ENCODE measurements at regions not wholly inside any gene's neighbourhood (a gene's known extent, or its start where the extent isn't known, plus 50 kb on each side); places are given as distances from the start of the nearest gene placed in this dataset.

DNA sequence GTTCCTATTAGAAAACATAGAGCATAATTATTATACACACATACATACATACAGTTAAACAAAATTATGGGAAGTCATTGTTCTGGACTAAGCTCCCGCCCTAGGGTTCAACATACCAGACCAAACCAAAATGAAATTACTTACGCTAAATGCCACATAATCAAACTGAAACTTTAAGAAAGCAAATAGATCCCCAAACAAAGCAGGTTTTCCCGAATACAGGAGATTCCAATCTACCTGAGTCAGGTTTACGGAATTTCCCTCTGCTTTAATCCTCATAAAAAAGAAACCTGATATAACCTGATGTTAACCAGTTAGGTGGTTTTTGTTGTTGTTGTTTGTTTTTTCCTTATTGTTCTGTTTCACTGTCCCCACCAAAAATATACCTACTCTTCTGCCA lies 1886.9 kb downstream of the NCAM2 start:
- Histone ChIP-seq H3K4me3 (no peak overlapping the region), H3F3A (ENCODE audit: low read depth) (no peaks in the 10 kb centered on the region), H3K4me2 (no peak overlapping the region), H4K20me1 (ENCODE audit: low read depth) (no peaks in the 10 kb centered on the region), H3K9me3 (ENCODE audit: low read depth) (no peaks in the 10 kb centered on the region), H3K27ac (no peak overlapping the region), H3K9ac (no peak overlapping the region), H3K27me3 (no peaks in the 10 kb centered on the region), H2AFZ (replicated peaks) (no peak overlapping the region), H3K79me2 (ENCODE audit: low read depth) (no peaks in the 10 kb centered on the region), H3K36me3 (peaks cover 4% of the 10 kb centered on the region), H3K4me1 (peaks cover 4% of the 10 kb centered on the region)
- TF ChIP-seq EZH2phosphoT487 (IDR thresholded peaks at IDR 0.05), result no peak
- TF ChIP-seq, protein P1, sequence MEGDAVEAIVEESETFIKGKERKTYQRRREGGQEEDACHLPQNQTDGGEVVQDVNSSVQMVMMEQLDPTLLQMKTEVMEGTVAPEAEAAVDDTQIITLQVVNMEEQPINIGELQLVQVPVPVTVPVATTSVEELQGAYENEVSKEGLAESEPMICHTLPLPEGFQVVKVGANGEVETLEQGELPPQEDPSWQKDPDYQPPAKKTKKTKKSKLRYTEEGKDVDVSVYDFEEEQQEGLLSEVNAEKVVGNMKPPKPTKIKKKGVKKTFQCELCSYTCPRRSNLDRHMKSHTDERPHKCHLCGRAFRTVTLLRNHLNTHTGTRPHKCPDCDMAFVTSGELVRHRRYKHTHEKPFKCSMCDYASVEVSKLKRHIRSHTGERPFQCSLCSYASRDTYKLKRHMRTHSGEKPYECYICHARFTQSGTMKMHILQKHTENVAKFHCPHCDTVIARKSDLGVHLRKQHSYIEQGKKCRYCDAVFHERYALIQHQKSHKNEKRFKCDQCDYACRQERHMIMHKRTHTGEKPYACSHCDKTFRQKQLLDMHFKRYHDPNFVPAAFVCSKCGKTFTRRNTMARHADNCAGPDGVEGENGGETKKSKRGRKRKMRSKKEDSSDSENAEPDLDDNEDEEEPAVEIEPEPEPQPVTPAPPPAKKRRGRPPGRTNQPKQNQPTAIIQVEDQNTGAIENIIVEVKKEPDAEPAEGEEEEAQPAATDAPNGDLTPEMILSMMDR (IDR thresholded peaks at IDR 0.05), result no peak
- TF ChIP-seq EZH2 (IDR thresholded peaks at IDR 0.05), result no peak
- H3K4me3 Mint-ChIP-seq, result no peak overlapping the region
- no peaks in the 10 kb centered on the region for H3K36me3 Mint-ChIP-seq
- H3K27ac Mint-ChIP-seq, result no peak overlapping the region
- DNase-seq (ENCODE audit: low spot score), result peak; percentile 3
- H3K9me3 Mint-ChIP-seq, result no peaks in the 10 kb centered on the region
- H3K4me1 Mint-ChIP-seq, result no peaks in the 10 kb centered on the region
- H3K27me3 Mint-ChIP-seq (ENCODE audit: insufficient read depth, low read depth), result no peaks in the 10 kb centered on the region

DNA sequence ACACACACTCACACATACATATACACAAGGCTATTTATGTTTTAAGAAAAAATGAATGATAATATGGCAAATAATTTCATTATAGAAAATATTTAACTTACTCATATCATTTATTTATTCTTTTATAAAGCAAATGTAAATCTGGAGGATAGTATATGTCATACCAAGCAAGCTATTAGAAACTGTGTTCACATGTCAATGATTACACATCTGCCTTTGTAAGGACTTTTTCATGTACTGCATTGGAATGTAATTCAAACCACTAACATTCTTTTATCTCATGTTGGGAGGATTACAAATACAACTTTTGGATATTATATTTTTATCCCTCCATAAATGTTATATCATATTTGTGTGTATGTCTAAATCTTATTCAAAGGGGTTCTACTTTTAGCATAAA lies 1887.4 kb downstream of the NCAM2 start:
- Mint-ChIP-seq H3K27ac (no peak overlapping the region), H3K4me1 (no peaks in the 10 kb centered on the region), H3K36me3 (no peaks in the 10 kb centered on the region), H3K4me3 (no peak overlapping the region), H3K27me3 (ENCODE audit: insufficient read depth, low read depth) (no peaks in the 10 kb centered on the region), H3K9me3 (no peaks in the 10 kb centered on the region)
- Histone ChIP-seq H3K27ac (no peak overlapping the region), H3K79me2 (ENCODE audit: low read depth) (no peaks in the 10 kb centered on the region), H3K9ac (no peak overlapping the region), H3K27me3 (no peaks in the 10 kb centered on the region), H3K4me1 (peaks cover 4% of the 10 kb centered on the region), H3K4me2 (no peak overlapping the region), H3K4me3 (no peak overlapping the region), H3K36me3 (peaks cover 4% of the 10 kb centered on the region), H3K9me3 (ENCODE audit: low read depth) (no peaks in the 10 kb centered on the region), H2AFZ (replicated peaks) (no peak overlapping the region), H3F3A (ENCODE audit: low read depth) (no peaks in the 10 kb centered on the region), H4K20me1 (ENCODE audit: low read depth) (no peaks in the 10 kb centered on the region)
- no peak for DNase-seq (ENCODE audit: low spot score)
- no peak for TF ChIP-seq EZH2 (IDR thresholded peaks at IDR 0.05)
- TF ChIP-seq, protein P1 (IDR thresholded peaks at IDR 0.05), result no peak
- no peak for TF ChIP-seq EZH2phosphoT487 (IDR thresholded peaks at IDR 0.05)

DNA sequence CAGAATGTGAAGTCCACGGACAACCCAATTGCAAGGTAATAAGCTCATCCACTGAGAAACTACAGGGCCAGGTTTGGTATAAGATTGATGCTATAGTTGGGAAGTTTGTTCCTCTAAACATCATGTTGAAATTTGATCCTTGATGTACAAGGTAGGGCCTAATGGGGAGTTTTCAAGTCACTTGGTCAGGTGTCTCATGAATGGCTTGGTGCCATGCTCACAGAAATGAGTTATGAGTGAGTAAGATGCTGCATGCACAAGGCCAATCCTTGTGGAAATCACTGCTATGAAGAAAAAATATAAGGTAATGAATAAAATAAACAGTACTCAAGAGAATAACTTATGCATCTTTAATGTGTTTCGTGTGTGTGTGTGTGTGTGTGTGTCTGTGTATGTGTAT lies 1891.2 kb downstream of the NCAM2 start:
- Histone ChIP-seq H3K9me3 (ENCODE audit: low read depth) (no peaks in the 10 kb centered on the region), H3K4me1 (peaks cover 4% of the 10 kb centered on the region), H3K27ac (no peak overlapping the region), H3K79me2 (ENCODE audit: low read depth) (no peaks in the 10 kb centered on the region), H3K27me3 (no peaks in the 10 kb centered on the region), H2AFZ (replicated peaks) (no peak overlapping the region), H3K4me2 (no peak overlapping the region), H3F3A (ENCODE audit: low read depth) (no peaks in the 10 kb centered on the region), H3K4me3 (no peak overlapping the region), H4K20me1 (ENCODE audit: low read depth) (no peaks in the 10 kb centered on the region), H3K9ac (no peak overlapping the region), H3K36me3 (no peaks in the 10 kb centered on the region)
- TF ChIP-seq EZH2phosphoT487 (IDR thresholded peaks at IDR 0.05) (no peak), EZH2 (IDR thresholded peaks at IDR 0.05) (no peak)
- TF ChIP-seq, protein P1 (IDR thresholded peaks at IDR 0.05), result no peak
- H3K36me3 Mint-ChIP-seq, result no peaks in the 10 kb centered on the region
- no peaks in the 10 kb centered on the region for H3K27me3 Mint-ChIP-seq (ENCODE audit: insufficient read depth, low read depth)
- H3K27ac Mint-ChIP-seq, result no peak overlapping the region
- DNase-seq (ENCODE audit: low spot score), result no peak
- H3K4me1 Mint-ChIP-seq, result peaks cover 6% of the 10 kb centered on the region
- H3K9me3 Mint-ChIP-seq, result no peaks in the 10 kb centered on the region
- H3K4me3 Mint-ChIP-seq, result no peak overlapping the region

Data from neural progenitor cell (in vitro differentiated cells).